ENCODE measurements at regions not wholly inside any gene's neighbourhood (a gene's known extent, or its start where the extent isn't known, plus 50 kb on each side); places are given as distances from the start of the nearest gene placed in this dataset.
"Not testable (repeated sequence)": the region's sequence is repeated elsewhere in the genome, so short reads cannot be mapped to it uniquely, and the experiment has no call there.

DNA sequence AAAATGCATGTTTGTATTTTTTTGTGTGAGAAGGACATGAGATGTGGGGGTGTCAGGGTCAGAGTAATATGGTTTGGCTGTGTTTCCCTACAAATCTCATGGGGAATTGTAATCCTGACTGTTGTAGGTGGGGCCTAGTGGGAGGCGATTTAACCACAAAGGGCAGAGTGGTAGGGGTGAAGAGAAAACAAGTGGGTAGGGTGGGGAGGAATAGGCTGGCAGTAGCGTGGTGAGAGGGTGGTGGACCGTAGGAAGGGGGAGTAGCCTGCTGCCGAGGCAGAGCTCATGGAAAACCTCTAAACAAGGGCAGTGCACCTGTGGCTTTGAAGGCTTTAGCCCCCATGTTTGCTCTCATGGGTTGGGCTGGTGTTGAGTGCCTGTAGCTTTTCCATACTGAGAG, 152.8 kb upstream of the ZNF519 start:
- TF ChIP-seq, protein P1, sequence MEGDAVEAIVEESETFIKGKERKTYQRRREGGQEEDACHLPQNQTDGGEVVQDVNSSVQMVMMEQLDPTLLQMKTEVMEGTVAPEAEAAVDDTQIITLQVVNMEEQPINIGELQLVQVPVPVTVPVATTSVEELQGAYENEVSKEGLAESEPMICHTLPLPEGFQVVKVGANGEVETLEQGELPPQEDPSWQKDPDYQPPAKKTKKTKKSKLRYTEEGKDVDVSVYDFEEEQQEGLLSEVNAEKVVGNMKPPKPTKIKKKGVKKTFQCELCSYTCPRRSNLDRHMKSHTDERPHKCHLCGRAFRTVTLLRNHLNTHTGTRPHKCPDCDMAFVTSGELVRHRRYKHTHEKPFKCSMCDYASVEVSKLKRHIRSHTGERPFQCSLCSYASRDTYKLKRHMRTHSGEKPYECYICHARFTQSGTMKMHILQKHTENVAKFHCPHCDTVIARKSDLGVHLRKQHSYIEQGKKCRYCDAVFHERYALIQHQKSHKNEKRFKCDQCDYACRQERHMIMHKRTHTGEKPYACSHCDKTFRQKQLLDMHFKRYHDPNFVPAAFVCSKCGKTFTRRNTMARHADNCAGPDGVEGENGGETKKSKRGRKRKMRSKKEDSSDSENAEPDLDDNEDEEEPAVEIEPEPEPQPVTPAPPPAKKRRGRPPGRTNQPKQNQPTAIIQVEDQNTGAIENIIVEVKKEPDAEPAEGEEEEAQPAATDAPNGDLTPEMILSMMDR (IDR thresholded peaks at IDR 0.05; ENCODE audit: unreplicated experiment), result no peak
- intact Hi-C loops (cut with micrococcal nuclease), result no loop called here
- no TSS peak for BruUV-seq (replicated peaks)
- no peaks in the 10 kb centered on the region for H3K27me3 Mint-ChIP-seq (ENCODE audit: insufficient read depth, unreplicated experiment)
- no peaks in the 10 kb centered on the region for H3K4me1 Mint-ChIP-seq (ENCODE audit: insufficient read depth, unreplicated experiment)
- no peaks in the 10 kb centered on the region for H3K9me3 Mint-ChIP-seq (ENCODE audit: unreplicated experiment)
- H3K27ac Mint-ChIP-seq (ENCODE audit: low read depth, unreplicated experiment), result no peak overlapping the region
- no peak overlapping the region for H3K4me3 Mint-ChIP-seq (ENCODE audit: unreplicated experiment)
- no peaks in the 10 kb centered on the region for H3K36me3 Mint-ChIP-seq (ENCODE audit: insufficient read depth, unreplicated experiment)
- DNase-seq (ENCODE audit: unreplicated experiment), result no peak
- CTCF ChIA-PET, result no interaction called here
- POLR2A ChIA-PET, result no interaction called here

DNA sequence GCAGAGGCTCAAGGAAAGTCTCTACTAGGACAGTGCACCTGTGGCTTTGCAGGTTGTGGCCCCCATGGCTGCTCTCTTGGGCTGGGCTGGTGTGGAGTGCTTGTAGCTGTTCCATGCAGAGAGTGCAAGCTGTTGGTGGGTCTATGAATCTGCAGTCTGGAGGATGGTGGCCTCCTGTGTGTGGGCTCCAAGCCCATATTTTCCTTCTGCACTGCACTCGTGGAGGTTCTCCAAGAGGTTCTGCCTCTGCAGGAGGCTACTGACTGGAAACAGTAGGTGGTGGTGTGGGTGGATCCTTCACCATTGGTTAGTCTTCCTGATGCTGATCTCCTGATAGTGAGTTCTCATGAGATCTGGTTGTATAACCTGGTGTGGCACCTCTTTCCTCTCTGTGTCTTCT, 143.2 kb upstream of the ZNF519 start:
- H3K4me3 Mint-ChIP-seq (ENCODE audit: unreplicated experiment); intact Hi-C loops (cut with micrococcal nuclease); H3K4me1 Mint-ChIP-seq (ENCODE audit: insufficient read depth, unreplicated experiment); H3K27me3 Mint-ChIP-seq (ENCODE audit: insufficient read depth, unreplicated experiment); CTCF ChIA-PET; DNase-seq (ENCODE audit: unreplicated experiment); H3K36me3 Mint-ChIP-seq (ENCODE audit: insufficient read depth, unreplicated experiment); POLR2A ChIA-PET; H3K27ac Mint-ChIP-seq (ENCODE audit: low read depth, unreplicated experiment); BruUV-seq (replicated peaks): not testable (repeated sequence)
- peaks cover 22% of the 10 kb centered on the region for H3K9me3 Mint-ChIP-seq (ENCODE audit: unreplicated experiment)

DNA sequence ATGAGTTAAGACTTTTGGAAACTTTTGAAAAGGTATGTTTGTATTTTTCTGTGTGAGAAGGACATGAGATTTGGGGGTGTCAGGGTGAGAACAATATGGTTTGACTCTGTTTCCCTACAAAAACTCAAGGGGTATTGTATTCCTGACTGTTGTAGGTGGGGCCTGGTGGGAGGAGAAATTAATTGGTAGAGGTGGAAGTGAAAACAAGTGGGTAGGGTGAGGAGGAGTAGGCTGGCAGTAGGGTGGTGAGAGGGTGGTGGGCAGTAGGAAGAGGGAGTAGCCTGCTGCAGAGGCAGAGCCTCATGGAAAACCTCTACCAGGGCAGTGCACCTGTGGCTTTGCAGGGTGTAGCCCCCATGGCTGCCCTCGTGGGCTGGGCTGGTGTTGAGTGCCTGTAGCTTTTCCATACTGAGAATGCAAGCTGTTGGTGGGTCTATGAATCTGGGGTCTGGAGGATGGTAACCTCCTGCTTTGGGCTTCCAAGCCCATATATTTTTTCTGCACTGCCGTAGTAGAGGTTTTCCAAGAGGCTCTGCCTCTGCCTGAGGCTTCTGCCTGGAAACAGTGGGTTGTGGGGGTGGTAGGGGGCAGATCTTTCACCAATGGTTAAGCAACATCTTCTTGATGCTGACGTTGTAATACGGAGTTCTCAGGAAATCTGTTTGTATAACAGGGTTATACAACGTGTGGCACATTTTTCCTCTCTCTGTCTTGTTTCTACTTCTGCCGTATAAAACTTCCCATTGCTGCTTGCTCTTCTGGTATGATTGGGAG, 133.6 kb upstream of the ZNF519 start:
- BruUV-seq (replicated peaks); H3K9me3 Mint-ChIP-seq (ENCODE audit: unreplicated experiment); CTCF ChIA-PET; H3K36me3 Mint-ChIP-seq (ENCODE audit: insufficient read depth, unreplicated experiment); POLR2A ChIA-PET; H3K4me1 Mint-ChIP-seq (ENCODE audit: insufficient read depth, unreplicated experiment); intact Hi-C loops (cut with micrococcal nuclease); H3K4me3 Mint-ChIP-seq (ENCODE audit: unreplicated experiment); H3K27ac Mint-ChIP-seq (ENCODE audit: low read depth, unreplicated experiment); H3K27me3 Mint-ChIP-seq (ENCODE audit: insufficient read depth, unreplicated experiment); DNase-seq (ENCODE audit: unreplicated experiment): not testable (repeated sequence)

DNA sequence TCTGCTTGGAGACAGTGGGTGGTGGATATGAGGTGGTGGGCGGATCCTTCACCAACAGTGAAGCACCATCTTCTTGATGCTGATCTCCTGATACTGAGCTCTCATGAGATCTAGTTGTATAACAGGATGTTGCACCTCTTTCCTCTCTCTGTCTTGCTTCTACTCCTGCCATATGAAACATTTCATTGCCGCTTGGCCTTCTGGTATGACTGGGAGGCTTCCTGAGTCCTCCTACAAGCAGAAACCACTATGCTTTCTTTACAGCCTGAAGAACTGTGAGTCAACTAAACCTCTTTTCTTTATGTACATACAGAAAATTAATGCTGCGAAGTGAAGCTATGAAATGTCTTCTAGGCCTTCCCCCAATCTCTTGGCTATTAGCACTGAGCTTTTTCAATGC, 130.6 kb upstream of the ZNF519 start:
- H3K4me3 Mint-ChIP-seq (ENCODE audit: unreplicated experiment); H3K27ac Mint-ChIP-seq (ENCODE audit: low read depth, unreplicated experiment); DNase-seq (ENCODE audit: unreplicated experiment); H3K9me3 Mint-ChIP-seq (ENCODE audit: unreplicated experiment); H3K27me3 Mint-ChIP-seq (ENCODE audit: insufficient read depth, unreplicated experiment); BruUV-seq (replicated peaks); POLR2A ChIA-PET; H3K36me3 Mint-ChIP-seq (ENCODE audit: insufficient read depth, unreplicated experiment); intact Hi-C loops (cut with micrococcal nuclease); H3K4me1 Mint-ChIP-seq (ENCODE audit: insufficient read depth, unreplicated experiment): not testable (repeated sequence)
- CTCF ChIA-PET, result interaction anchor here (0.7 kb wide), 1 partner anchor 138 kb away, joined by 4 read pairs; no protein-coding TSS in a partner anchor

DNA sequence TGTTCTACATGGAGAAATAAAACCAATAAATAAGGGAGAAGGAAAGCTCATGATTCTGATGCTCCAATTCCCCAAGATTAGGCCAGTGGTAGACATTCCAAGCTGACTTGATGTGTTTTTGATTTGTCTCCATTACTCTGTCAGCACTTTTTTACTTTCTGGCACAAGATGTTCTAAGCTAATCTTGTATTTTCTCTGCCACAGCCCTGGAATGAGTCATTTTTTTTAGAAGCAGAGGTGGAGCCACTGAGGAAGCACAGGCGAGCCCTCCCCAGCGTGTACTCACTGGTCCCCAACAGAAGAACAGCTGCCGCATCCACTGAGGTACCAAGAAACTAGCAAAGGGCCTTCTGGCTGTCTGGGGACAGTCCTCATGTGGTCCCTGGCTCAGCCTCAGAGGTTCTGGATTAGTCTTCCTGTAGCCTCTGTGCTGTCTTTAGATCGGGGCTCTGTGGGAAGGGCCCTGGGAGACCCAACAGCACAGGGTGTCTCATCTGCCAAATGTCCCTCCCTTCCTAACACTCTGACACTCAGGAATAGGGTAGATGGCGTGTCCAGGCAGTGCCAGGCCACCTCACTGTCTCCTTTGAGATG, 117.9 kb upstream of the ZNF519 start:
- H3K36me3 Mint-ChIP-seq (ENCODE audit: insufficient read depth, unreplicated experiment); CTCF ChIA-PET; H3K4me1 Mint-ChIP-seq (ENCODE audit: insufficient read depth, unreplicated experiment); H3K27me3 Mint-ChIP-seq (ENCODE audit: insufficient read depth, unreplicated experiment); POLR2A ChIA-PET; H3K9me3 Mint-ChIP-seq (ENCODE audit: unreplicated experiment); intact Hi-C loops (cut with micrococcal nuclease); BruUV-seq (replicated peaks); H3K4me3 Mint-ChIP-seq (ENCODE audit: unreplicated experiment): not testable (repeated sequence)
- H3K27ac Mint-ChIP-seq (ENCODE audit: low read depth, unreplicated experiment), result peak overlapping the region; percentile 84
- DNase-seq (ENCODE audit: unreplicated experiment), result peak; percentile 20

DNA sequence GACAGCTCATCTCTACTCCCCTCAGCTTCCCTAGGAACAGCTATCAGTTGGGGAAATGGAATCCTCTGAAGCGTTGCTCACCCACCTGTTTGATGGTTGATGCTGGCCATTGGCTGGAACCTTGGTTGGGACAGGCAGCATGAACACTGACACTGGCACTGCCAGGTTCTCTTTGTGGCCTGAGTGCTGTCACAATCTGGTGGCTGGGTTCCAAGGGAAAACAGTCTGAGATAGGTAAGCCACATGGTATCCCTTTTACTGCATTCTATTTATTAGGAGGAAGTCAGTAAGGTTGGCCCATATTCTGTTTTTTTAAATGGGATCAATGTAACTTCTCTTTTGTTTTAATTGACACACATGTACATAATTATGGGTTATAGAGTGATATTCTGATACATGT, 107.0 kb upstream of the ZNF519 start:
- H3K27me3 Mint-ChIP-seq (ENCODE audit: insufficient read depth, unreplicated experiment); POLR2A ChIA-PET; DNase-seq (ENCODE audit: unreplicated experiment); H3K27ac Mint-ChIP-seq (ENCODE audit: low read depth, unreplicated experiment); H3K4me1 Mint-ChIP-seq (ENCODE audit: insufficient read depth, unreplicated experiment); H3K9me3 Mint-ChIP-seq (ENCODE audit: unreplicated experiment); H3K36me3 Mint-ChIP-seq (ENCODE audit: insufficient read depth, unreplicated experiment); CTCF ChIA-PET; BruUV-seq (replicated peaks); intact Hi-C loops (cut with micrococcal nuclease); H3K4me3 Mint-ChIP-seq (ENCODE audit: unreplicated experiment): not testable (repeated sequence)

DNA sequence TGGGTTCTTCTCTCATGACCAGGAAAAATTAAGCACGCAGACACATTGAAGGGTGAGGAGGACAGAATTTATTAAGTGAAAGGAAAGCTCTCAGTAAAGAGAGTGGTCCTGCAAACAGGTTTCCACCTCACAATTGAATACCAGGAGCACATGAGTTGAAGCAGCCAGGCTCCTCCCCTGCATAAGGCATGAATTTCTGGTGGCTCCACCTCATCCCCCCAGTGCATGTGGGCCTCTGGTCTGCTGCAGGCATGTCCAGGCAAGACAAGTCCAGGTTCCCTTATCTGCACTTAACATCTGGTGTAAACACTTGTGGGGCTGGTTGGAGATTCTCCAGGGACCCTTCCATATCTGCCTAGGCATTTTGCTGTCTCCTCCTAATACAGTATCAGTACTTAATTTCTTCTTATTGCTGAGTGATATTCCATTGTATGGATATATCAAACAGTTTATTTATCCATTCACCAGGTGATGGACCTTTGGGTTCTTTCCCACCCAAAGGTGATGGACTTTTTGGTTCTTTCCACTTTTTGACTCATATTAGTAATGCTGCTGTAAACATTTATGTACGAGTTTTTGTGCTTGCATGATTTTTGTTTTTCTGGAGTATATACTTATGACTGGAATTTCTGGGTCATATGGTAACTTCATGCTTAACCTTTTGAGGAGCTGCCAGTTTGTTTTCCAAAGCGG, 104.3 kb upstream of the ZNF519 start:
- H3K27me3 Mint-ChIP-seq (ENCODE audit: insufficient read depth, unreplicated experiment); intact Hi-C loops (cut with micrococcal nuclease): not testable (repeated sequence)

DNA sequence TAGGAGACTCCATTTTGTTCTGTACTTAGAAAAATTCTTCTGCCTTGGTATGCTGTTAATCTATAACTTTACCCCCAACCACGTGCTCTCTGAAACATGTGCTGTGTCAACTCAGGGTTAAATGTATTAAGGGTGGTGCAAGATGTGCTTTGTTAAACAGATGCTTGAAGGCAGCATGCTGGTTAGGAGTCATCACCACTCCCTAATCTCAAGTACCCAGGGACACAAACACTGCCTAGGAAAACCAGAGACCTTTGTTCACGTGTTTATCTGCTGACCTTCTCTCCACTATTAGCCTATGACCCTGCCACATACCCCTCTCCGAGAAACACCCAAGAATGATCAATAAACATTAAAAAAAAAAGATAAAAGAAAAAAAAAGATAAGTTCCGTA, 93.0 kb upstream of the ZNF519 start:
- DNase-seq (ENCODE audit: unreplicated experiment); H3K9me3 Mint-ChIP-seq (ENCODE audit: unreplicated experiment); H3K27me3 Mint-ChIP-seq (ENCODE audit: insufficient read depth, unreplicated experiment); H3K4me3 Mint-ChIP-seq (ENCODE audit: unreplicated experiment); H3K36me3 Mint-ChIP-seq (ENCODE audit: insufficient read depth, unreplicated experiment); H3K4me1 Mint-ChIP-seq (ENCODE audit: insufficient read depth, unreplicated experiment); CTCF ChIA-PET; POLR2A ChIA-PET; H3K27ac Mint-ChIP-seq (ENCODE audit: low read depth, unreplicated experiment); intact Hi-C loops (cut with micrococcal nuclease); BruUV-seq (replicated peaks): not testable (repeated sequence)

More for the DNA sequence above, 104.3 kb upstream of the ZNF519 start:
- CTCF ChIA-PET; BruUV-seq (replicated peaks); H3K4me1 Mint-ChIP-seq (ENCODE audit: insufficient read depth, unreplicated experiment); H3K36me3 Mint-ChIP-seq (ENCODE audit: insufficient read depth, unreplicated experiment); H3K4me3 Mint-ChIP-seq (ENCODE audit: unreplicated experiment); H3K9me3 Mint-ChIP-seq (ENCODE audit: unreplicated experiment); DNase-seq (ENCODE audit: unreplicated experiment); POLR2A ChIA-PET: not testable (repeated sequence)
- peak overlapping the region; percentile 59 for H3K27ac Mint-ChIP-seq (ENCODE audit: low read depth, unreplicated experiment)

Data from MCF 10A (cell line).